Activated CD4-positive, alpha-beta T cell treated with anti-CD3 and anti-CD28 coated beads, Interleukin-2, amount 50 U/mL, for 4 hours (primary cell): ENCODE measurements at regions not wholly inside any gene's neighbourhood (a gene's known extent, or its start where the extent isn't known, plus 50 kb on each side); places are given as distances from the start of the nearest gene placed in this dataset.
"Not testable (repeated sequence)": the region's sequence is repeated elsewhere in the genome, so short reads cannot be mapped to it uniquely, and the experiment has no call there.

Experiments used
- DNase-seq, 2 experiments: peaks; one replicate each; pipeline ENCODE4 v3.0.0-alpha.2; 2020

DNA sequence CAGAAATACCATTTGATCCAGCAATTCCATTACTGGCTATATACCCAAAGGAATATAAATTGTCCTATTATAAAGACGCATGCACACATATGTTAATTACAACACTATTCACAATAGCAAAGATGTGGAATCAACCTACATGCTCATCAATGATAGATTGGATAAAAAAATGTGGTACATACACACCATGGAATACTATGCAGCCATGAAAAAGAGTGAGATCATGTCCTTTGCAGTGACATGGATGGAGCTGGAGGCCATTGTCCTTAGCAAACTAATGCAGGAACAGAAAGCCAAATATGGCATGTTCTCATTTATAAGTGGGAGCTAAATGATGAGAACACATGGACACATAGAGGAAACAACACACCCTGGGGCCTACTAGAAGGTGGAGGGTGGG, 78.3 kb upstream of the EED start:
- not testable (repeated sequence) for DNase-seq

GRCh38 chr11:86164106-86164505, 80.4 kb upstream of the EED start:
- DNase-seq: no peak

GRCh38 chr11:86163221-86163876, 81.2 kb upstream of the EED start:
- DNase-seq: not testable (repeated sequence)

- no peak for DNase-seq
Observed at GRCh38 chr11:86162239-86162638, 82.3 kb upstream of the EED start.

DNA sequence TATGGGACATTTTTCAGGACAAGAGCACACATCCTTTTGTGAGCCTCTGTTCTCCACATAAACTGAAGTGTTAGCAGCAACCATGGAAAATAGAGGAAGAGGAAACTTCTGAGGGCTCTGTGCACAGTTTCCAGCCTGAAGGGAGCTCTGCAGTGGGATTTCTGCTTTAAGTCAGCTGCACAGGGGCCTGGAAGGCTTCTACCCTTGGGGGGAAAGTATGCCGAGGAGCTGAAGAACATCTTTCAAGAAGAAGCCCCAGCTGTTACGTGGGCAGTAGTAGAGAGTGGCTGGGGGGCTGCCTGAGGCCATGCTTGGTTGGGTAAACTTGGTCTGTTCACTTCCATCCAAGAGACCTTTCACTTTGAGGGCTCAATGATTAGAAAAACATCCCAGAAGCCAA, 82.7 kb upstream of the EED start:
- DNase-seq: no peak

GRCh38 chr11:86161336-86161735, 83.2 kb upstream of the EED start:
- no peak for DNase-seq

DNA sequence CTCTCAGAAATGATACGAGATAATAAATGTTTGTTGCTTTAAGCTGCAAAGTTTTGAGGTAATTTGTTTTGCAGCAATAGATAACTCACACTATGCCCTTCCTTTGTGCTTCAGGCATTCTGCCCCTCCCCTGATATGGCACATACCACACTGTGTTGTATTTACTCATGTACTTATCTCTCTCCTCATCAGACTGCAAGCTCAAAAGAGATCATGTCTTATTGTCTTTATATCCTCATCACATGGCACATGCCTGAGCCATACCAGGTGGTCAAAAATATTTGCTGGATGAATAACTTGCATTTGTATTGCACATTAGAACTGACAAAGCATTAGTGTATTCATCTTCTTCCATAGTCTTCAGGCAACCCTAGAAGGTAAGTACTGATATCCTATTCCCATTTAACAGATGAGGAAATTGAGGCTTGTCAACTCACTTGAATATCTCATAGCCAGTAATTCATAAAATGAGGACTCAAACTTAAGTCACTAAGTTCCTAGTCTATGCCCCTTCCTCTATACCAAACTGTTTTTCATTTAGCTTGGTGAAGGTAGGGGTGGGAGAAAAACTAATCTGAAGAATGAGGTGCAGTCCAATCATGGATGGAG, 83.9 kb upstream of the EED start:
- no peak for DNase-seq

DNA sequence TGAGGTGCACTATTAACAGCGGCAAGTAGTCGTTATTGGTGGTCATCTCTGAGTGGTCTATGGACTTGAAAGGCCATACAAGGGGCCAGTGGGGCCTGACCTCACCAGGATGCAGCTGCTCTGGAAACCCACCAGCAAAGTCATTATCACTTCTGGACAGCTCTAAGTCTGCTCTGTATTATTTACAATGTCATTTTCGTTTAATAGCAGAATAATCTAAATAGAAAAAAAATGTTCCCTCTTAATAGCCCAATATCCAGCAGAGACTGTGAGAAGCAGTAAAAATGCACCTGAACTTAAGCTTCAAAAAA, 85.0 kb upstream of the EED start:
- no peak for DNase-seq

- DNase-seq: no peak
Observed at GRCh38 chr11:86158704-86159580, 85.6 kb upstream of the EED start.

DNA sequence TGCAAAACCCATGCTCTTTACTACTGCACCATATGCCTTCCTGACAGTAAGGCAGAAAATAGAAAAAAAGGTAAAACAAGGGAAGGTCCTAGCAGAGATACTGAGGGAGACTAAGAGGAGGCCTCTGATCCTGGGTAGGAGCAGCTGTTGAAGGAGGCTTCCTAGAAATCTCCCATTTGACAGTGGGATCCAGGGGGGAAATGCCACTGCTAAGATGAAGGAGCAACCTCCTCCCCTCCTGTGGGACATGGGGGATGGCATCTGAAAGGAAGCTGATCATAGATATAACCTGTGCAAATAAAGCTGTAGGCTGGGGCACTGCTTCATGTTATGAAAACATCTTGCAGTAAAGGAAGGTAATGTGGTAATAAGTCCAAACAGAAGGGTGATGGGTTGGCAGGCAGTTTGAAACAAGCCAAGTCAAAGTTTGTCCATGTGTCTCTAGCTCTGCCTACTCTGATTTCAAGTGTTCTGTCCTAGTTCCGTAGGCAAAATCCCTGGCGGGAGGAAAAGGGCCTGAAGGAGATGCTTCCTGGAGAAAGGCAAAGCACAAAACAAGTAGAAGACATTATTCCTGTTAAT, 86.7 kb upstream of the EED start:
- DNase-seq: no peak

DNA sequence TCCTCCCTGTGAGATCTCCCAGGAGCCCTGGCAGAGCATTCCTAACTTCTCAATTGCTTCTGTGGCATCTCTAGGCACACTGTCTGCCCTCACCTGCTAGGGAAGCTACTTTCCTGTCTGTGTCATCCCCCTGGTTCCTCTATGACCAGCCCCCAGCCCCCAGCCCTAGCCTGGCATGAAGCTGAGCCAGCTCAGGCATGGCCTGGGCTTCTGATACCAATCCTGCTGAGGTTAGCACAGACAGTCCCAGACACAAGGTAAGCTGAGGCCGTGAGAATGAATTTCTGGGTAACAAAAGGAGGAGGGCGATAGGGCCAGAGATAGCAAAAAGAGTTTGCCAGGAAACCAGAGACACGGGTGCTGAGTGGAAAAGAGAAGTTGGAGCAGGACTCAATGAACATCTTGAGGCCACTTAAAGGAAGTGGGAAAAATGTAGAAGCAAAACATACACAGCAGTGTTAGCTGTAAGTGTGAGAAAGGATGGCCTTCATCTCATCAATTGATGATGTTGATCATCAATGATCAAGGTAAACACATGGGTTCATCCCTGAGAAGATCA, 87.6 kb upstream of the PICALM start:
- DNase-seq: no peak

DNA sequence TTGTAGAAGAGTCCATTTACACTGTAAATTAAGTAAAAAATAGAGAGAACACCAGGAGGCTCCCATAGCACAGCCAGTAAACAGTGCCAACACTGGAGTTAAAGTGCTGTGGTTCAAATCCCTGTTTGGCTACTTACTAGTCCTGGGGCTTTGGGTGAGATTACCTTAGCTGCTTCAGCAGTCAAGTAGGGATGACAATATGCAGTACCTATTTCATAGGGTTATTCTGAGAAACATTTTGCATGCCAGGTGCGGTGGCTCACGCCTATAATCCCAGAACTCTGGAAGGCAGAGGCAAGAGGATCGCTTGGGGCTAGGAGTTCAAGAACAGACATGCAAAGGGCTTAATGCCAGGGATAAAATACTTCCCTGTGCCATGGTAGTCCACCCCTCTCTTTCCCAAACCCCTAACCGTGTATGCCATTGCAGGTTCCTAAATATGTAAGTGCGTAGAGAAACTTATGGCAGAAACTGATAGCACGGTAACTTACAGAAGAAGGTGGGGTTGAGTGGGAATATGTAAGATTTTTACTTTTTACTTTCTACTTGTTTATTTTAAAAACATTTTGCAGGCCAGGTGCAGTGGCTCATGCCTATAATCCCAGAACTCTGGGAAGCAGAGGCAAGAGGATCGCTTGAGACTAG, 86.4 kb upstream of the PICALM start:
- no peak for DNase-seq

DNA sequence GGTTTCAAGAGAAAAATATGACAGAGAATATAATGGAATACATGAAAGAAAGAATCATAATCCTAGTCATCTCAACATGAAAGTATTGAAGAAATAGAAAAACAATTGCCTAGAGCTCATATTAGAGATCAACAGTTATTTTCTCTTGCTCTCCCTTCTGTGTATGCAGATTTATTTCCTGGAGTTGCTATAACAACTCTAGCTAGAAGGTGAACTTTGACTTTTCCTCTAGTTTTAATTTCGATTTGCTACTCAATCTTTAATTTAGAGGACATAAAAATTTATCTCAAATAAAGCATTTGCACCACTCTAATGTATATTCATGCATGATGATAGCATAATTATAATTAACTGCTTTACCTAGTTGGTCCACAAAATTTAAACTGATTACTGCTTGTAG, 84.6 kb upstream of the PICALM start:
- DNase-seq: no peak

DNA sequence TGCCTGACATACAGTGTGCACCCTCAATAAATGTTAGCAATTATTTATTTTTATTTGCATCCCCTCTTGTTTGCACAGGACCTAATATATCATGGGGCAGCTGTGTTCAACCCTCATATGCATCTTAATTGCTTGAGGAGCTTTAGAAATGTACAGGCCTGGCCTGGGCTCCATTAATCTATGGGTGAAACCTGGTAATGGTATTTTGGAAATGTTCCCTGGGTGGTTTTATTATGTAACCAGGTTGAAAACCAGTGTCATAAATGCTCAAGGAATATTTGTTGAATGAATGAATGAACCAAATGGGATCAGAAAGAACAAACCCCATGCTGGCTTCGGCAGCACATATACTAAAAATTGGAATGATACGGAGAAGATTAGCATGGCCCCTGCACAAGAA, 84.0 kb upstream of the PICALM start:
- DNase-seq: no peak

GRCh38 chr11:86152006-86152862, 83.3 kb upstream of the PICALM start:
- DNase-seq: no peak

GRCh38 chr11:86151174-86152005, 82.5 kb upstream of the PICALM start:
- DNase-seq: no peak

GRCh38 chr11:86150847-86151173, 81.9 kb upstream of the PICALM start:
- DNase-seq: no peak

- DNase-seq: no peak
Observed at GRCh38 chr11:86149792-86150191, 80.9 kb upstream of the PICALM start.

DNA sequence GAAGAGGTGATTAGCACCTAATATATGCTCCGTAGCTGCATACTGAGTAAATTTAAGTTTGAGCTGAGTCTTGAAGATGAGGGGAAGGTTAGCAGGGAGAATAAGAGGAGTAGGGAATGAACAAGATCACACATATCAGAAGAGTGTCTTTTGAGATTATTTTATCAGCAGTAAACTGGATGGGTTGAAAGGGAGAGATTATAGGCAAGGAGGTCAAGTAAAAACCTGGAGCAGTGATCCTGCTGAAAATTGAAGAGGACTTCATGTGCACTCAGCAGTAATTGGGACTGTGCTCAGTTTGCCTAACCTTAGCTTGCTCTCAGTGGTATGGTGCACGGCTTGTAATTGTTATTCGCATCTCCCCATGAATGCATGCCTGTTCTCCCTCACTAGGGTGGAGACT, 79.5 kb upstream of the PICALM start:
- DNase-seq: no peak

- DNase-seq: no peak
Observed at GRCh38 chr11:86147004-86147403, 78.1 kb upstream of the PICALM start.

- DNase-seq: no peak
Observed at GRCh38 chr11:86145439-86146156, 76.7 kb upstream of the PICALM start.
